ENCODE measurements at regions not wholly inside any gene's neighbourhood (a gene's known extent, or its start where the extent isn't known, plus 50 kb on each side); places are given as distances from the start of the nearest gene placed in this dataset.

DNA sequence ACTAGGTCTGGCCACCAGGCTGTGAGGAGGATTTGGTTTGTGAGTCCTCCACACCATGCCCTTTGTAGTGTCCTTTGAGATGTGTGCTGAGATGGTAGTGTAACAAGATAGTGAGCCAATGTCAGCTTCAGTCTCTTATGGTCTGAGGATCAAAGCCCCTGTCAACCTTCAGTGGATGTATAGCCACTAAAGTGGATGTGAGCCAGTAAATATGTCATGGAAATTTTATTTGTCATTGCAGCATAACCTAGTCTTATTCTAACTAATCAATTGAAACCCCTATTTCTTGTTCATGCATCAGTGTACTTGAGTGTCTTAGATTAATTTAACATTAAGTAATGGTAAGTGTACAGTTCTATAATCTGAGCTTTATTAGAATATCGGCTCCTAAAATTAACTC, 51.0 kb upstream of the WAC start:
- ATAC-seq (no peak), DNase-seq (ENCODE audit: low spot score) (no peak)
